GOT3 (cell line): ENCODE measurements at regions not wholly inside any gene's neighbourhood (a gene's known extent, or its start where the extent isn't known, plus 50 kb on each side); places are given as distances from the start of the nearest gene placed in this dataset.

Experiments
- DNase-seq: peaks from one replicate; lab custom pipeline; 2025; ENCODE audit warnings: mixed read lengths; lab: John Stamatoyannopoulos, UW

GRCh38 chr15:31828594-31828993 lies 201.7 kb upstream of the CHRNA7 start:
- DNase-seq: no peak

- DNase-seq: no peak
Measured at GRCh38 chr15:31830591-31830990, 199.7 kb upstream of the CHRNA7 start.

GRCh38 chr15:31831596-31831995 lies 198.7 kb upstream of the CHRNA7 start:
- DNase-seq: no peak

- DNase-seq: no peak
Measured at GRCh38 chr15:31834654-31835053, 195.7 kb upstream of the CHRNA7 start.

- DNase-seq: no peak
Measured at GRCh38 chr15:31839388-31839787, 190.9 kb upstream of the CHRNA7 start.

GRCh38 chr15:31840849-31841476 lies 189.4 kb upstream of the CHRNA7 start:
- DNase-seq: no peak

GRCh38 chr15:31842532-31843195 lies 187.7 kb upstream of the CHRNA7 start:
- DNase-seq: no peak

- DNase-seq: no peak
Measured at GRCh38 chr15:31843426-31844055, 186.8 kb upstream of the CHRNA7 start.

- no peak for DNase-seq
Measured at GRCh38 chr15:31845791-31846190, 184.5 kb upstream of the CHRNA7 start.

GRCh38 chr15:31847961-31848360 lies 182.4 kb upstream of the CHRNA7 start:
- DNase-seq: no peak

- no peak for DNase-seq
Measured at GRCh38 chr15:31848621-31849020, 181.7 kb upstream of the CHRNA7 start.

- no peak for DNase-seq
Measured at GRCh38 chr15:31852933-31853799, 177.1 kb upstream of the CHRNA7 start.

- DNase-seq: no peak
Measured at GRCh38 chr15:31856581-31856980, 173.7 kb upstream of the CHRNA7 start.

GRCh38 chr15:31857194-31857593 lies 173.1 kb upstream of the CHRNA7 start:
- DNase-seq: no peak

- no peak for DNase-seq
Measured at GRCh38 chr15:31858026-31858425, 172.3 kb upstream of the CHRNA7 start.

GRCh38 chr15:31866248-31866647 lies 164.1 kb upstream of the CHRNA7 start:
- no peak for DNase-seq

GRCh38 chr15:31867536-31868442 lies 162.5 kb upstream of the CHRNA7 start:
- DNase-seq: no peak

- DNase-seq: no peak
Measured at GRCh38 chr15:31869686-31870307, 160.5 kb upstream of the CHRNA7 start.

- DNase-seq: peak; percentile 67
Measured at GRCh38 chr15:31870328-31871165, 159.8 kb upstream of the CHRNA7 start, which contains the start of gene OTUD7A. OTUD7A (minus strand) TSS chr15:31870673.
